DMS114 treated with DMSO at 0.1 percent for 48 hours (cell line): ENCODE measurements at regions not wholly inside any gene's neighbourhood (a gene's known extent, or its start where the extent isn't known, plus 50 kb on each side); places are given as distances from the start of the nearest gene placed in this dataset.

Experiments
- DNase-seq: peaks from one replicate; lab custom pipeline; 2025; ENCODE audit not compliant: unreplicated experiment; lab: John Stamatoyannopoulos, UW

DNA sequence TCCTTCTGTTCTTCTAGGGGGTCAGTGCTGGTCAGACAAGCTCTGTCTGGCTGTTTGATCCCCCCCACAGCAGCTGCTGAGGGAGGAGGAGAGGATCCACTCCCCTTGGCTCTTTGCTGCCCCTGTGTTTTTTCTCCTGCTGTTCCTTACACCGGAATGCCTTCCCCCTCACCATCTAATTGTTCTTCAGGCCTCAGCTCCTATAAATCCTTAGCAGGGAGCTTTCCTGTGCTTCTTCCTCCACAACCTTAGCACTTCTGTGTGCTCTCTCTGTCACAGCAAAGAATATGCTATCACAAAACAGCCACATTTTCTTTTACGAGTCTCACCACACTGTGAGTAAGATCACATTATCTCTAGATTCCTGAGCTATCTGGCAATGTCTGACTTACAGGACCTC lies 196.6 kb downstream of the OTOR start:
- no peak for DNase-seq

DNA sequence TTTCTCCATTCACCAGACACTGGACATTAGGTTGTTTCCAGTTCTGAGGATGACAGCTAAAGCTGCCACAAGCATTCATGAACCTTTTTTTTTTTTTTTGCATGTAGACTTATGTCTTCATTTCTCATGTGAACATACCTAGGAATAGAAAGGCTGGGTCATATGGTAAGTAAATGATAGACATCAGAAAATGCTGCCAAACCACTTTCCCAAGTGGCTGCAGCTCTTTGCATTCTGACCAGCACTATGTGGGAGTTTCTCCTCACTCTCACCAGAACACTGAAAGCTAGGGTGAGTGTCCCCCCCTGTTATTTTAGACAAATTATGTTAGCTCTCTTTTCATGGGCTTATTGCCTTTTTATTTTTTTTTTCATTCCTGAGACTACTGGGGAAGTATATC lies 197.5 kb downstream of the OTOR start:
- no peak for DNase-seq

DNA sequence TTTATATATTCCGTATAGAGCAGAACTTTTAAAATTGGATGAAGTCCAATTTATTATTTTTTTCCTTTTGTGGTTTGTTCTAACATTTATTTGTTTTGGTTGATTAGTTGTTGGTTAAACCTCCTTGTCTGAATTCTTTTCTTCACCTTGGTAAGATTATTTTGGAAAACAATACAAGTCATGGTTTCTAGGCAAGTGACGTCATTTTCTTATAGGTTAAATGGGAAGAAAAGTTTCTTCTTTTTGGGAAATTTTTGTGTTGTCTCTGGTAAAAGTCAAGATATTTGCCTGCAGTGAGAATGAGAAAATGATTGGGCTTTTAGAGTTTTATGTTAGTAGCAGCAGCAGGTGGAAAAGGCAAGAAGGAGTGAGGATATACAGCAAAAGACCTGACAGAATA lies 197.9 kb downstream of the OTOR start:
- DNase-seq: no peak

DNA sequence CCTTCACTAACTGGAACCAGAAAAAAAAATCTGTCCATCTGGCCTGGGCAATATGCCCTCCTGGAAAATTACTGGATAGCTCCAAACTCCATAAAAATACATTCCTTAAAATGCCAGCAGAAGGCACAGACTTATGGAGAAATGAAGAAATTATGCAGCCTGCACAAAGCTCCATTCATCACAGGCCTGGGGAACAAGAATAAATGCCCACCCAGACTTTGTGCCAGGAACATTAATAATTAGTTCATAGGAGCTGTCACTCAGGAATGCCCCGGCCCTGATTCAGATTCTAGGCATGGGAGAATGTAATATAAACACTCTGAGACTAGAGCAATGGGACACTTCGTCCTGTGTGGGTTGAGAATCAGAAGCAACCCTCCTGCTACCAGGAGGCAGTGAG lies 199.3 kb downstream of the OTOR start:
- no peak for DNase-seq

DNA sequence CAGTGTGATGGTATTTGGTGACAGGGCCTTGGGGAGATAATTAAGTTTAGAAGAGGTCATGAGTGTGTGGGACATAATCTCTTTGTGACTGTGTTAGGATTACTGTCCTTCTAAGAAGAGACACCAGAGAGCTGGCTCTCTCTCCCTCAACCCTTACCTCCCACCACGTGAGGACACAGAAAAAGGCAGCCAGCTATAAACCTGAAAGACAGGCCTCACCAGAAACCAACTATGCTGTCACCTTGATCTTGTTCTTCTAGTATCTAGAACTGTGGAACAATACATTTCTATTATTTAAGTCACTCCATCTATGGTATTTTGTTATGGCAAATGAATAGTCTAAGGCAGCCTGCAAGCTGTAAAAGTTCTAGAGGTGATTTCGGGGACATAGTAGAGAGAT lies 203.7 kb downstream of the OTOR start:
- DNase-seq: no peak

DNA sequence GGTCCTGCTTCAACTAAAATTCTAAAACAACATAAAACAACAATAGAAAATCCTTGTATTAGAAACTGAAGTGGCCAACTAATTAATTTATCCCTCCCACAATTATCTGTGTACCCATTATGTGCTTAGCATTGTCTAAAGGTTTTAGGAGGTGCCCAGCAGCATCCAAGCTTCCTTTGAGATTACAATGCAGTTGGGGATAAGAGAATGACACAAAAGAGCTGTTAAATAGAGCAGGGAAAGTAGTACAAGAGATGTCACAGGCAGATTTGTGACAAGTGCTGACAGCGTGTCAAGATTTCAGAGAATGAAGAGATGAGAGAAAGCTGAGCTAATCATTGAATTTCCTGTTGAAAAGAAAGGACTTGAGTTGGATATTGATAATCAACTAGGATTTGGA lies 204.8 kb downstream of the OTOR start:
- no peak for DNase-seq

DNA sequence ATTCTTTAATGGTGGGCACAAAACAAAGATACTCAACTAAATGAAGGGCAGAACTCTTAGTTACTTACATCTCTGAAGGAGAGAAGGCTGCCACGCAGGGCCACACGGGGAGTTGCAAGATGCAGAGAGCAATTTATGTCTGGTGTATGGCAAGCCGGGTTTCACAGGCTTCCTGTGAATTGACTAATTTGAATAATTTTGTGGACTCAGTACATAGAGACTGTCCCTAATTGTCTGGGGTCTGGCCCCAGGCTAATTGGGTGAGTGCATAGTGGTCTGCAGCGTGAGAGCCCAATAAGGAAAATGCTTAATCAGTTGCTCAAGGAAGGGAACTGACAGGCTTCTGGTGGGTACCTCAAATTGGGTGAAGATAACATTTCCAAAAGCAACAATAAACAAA lies 205.7 kb downstream of the OTOR start:
- no peak for DNase-seq

DNA sequence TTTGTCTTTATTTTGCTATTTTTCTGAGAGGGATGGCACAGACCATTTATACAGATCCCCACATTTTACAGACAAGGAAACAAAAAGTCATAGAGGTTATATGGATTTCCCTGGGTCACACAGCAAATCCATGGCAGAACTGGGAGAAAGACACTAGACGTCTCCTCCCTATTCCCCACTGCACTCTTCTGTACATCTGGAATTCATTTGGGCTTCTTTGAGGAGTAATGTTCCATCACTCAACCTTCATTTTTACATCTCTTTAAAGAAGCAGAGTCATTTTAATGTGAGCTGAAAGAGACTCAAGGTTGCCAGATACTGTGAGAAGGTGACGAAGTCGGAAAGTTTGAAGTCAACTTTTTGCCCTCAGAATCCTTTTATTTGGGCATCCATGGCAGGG lies 207.3 kb downstream of the OTOR start:
- no peak for DNase-seq

DNA sequence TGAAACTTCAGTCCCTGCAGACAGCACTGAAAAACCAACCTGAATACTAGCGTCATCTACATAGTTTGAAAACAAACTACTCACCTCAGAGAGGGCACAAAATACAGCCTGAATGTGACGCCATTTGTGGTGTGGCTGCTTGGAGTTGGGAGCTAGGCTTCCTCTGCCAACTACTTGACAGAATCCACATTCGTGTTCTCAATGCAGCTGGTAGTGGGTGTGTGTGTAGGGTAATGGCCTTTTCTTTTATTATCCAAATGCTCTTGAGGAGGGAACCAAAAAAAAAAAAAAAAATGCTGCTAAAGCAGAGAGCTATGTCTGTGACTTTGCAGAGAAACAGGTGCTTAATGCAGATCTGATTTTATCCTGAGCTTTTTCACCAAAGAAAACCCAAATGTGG lies 207.8 kb downstream of the OTOR start:
- DNase-seq: no peak

DNA sequence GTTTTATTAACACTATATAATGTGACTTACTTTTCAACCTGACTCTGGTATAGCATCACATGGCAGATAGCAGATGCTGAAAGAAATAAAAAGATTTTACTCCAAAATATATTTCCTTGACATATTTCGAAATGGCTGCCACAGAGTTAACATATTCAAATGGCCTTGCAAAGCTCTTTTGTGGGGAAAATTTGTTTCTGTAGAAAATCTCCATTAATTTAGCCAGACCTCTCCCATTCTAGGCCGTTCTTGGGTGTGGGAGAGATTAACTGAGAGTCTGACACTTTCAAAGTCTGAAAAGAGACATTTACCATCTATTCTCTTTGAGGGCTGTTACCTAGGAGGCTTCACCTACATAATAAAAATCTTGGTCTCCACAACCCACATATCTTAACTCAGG lies 217.2 kb downstream of the OTOR start:
- DNase-seq: no peak

DNA sequence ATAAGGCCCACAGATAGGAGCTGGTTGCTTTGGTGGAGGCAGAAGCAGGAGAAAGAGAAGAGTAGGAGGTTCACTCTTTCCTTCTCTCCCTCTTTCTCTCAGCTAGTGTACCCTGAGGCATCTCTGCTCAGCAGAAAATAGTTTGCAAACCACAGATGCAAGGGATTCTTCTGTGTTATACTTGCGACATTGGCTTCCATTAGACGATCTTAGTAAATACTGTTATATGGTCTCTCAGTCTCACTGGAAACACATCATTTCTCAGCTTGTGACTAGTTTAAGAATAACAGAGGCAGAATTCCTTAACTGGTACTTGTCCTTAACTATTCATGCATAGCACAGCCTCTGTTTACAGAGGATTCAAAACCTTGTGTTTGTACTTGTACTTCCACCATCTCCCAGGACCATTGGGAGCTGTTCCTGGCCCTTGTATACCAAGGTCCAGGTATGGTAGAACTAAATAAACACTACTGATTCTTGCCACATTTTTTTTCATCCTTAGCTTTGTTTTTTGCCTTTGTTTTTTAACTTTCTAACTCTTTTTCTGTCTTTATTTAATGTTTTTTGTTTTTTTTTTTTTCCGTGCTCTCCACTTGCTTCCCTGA lies 218.2 kb downstream of the OTOR start:
- DNase-seq: no peak

DNA sequence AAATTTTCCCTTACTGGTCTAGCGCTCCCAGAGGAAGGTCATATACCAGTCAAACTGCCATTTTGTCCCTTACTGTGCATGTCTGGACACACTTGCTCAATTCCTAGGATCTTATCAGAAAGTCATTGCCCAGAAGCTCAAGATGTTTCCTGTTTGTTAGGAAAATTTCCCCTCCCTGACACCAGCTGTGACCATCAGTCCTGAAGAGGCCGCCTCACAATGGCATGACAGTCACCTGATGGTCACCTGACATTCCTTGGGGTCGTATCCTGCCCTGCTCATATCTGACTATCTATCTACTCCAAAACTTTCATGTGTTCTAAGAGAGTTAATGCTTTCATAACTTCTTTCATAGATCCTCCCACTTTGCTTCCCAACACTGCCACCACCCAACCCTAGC lies 219.9 kb downstream of the OTOR start:
- DNase-seq: no peak

DNA sequence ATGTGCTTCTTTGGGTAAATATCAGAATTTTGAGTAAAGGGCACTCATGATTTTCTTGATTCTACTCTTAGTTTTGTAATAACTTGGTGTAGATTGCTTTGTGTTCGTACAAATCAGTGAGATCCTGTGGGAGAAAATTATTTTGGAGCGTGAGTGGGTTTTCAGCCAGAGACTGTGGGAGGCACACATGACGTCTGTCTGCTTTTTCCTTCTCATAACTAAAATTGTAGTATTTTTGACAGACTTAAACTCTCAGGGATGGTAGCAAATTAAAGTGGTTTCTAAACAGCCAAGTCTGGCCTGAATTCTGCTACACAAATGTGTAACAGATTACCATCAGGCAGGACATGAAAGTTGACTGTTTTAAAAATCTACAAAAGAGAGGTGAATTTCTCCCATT lies 222.6 kb downstream of the OTOR start:
- DNase-seq: no peak

DNA sequence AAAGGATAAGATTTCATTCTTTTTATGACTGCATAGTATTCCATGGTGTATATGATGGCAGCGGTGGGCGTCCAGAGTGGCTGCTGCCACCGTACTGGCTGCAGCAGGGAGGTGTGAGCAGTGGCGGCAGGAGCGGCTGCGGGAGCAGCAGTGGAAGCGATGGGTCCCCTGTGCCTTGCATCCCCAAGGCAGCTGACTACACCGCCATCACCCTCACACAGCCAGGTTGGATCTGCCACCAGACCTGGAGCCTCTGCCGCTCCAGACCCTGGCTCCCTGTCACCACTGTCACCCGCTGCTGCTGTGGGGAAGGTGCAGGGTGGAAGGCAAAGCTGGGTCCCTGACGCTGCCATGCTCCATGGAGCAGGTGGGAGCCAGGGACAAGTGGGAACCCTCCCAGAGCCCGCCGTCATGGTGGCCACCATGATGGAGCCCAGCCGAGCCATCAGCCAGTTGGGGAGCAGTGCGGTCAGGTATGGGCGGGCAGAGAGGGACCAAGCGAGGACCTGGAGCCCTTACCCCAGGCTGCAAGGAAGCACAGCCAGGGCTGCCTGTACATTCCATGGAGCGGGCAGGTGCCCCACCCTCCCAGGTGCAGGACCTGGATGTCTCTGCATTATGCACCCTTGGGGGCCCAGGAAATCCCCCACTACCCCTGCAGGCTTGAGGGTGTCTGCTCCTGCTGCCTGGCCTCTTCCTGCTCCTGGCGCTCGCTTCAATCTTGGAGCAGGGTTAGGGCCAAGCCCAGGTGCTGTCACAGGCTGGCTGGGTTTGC lies 226.1 kb downstream of the OTOR start:
- DNase-seq: no peak

DNA sequence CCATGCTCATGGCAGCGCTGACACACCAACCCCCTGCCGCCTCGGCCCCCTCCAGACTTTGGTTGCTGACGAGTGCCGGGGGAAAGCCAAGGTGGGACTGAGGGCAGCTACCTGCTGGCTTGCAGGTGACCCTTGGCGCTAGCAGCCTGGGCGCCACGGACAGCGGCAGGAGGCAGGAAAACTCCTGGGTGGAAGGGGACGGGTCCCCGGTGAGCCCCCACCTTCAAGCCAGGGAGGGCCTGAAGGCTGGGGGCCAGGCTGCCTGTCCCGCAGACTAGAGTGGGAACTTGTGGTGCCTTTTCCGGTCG lies 226.7 kb downstream of the OTOR start:
- DNase-seq: no peak

DNA sequence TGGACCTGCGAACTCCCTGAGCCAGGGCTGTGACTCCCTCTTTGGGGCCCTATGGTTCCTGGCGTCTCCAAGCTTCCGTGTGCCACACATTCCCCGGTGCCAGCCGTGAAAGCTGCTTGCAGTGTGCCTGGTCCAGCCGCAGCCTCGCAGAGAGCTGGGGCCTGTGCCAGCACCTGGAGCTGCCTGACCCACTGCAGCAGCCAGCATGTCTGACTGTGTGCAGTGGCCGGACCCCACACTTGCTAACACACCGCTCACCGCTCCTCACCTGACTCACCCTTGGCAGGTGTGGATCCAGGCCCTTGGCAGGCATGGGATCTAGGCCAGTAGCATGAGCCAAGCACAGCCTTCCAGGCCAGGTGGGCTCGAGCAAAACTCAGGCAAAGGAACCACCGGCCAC lies 227.5 kb downstream of the OTOR start:
- DNase-seq: no peak

DNA sequence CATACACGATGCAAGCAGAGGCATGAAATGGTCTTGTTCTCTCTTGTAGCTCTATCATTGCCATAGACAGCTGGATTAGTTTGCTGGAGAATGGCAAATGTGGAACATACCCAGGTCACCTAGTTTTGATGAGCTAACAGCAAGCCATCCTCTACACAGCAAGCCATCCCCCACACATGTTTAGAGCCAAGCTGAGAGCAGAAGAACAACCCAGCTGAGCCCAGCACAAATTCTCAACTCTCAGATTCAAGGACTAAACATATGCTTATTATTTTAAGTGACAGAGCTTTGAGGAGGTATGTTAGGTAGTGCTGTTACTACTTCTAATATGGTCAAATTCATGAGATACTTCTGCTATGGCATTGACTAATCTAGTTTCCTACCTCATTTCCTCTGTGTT lies 230.3 kb downstream of the OTOR start:
- no peak for DNase-seq

DNA sequence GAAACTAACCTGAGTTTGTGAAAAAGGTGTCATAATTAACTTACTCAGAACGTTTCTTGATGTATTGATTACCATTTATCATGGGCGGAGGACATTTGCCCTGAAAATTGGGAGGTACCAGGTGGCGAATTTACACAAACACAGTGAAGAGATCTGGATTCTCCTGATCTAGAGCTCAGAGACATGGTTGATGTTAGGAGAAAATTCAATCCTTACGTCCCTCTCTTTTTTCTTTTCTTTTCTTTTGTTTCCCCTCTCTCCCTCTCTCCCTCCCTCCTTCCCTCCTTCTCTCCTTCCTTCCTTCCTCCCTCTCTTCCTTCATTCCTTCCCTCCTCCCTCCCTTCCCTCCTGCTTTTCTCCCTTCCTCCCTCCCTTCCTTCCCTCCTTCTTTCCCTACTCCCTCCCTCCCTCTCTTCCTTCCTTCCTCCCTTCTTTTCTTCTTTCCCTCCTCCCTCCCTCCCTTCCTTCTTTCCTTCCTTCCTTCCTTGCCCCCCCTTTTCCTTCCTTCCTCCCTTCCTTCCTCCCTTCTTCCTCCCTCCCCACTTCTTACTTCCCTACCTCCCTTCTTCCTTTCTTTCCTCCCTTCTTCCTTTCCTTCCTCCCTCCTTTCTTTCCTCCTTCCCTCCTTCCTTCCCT lies 234.1 kb downstream of the OTOR start:
- DNase-seq: no peak

DNA sequence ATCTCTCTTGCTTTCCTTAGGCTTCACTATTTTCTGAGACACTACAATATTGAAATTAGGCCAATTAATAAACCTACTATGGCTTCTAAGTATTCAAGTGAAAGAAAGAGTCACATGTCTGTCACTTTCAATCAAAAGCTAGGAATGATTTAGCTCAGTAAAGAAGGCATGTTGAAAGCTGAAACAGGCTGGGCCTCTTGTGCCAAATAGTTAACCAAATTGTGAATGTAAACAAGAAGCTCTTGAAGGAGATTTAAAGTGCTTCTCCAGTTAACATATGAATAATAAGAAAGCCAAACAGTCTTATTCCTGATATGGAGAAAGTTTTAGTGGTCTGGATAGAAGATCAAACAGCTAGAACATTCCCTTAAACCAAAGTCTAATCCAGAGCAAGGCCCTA lies 236.3 kb downstream of the OTOR start:
- no peak for DNase-seq

DNA sequence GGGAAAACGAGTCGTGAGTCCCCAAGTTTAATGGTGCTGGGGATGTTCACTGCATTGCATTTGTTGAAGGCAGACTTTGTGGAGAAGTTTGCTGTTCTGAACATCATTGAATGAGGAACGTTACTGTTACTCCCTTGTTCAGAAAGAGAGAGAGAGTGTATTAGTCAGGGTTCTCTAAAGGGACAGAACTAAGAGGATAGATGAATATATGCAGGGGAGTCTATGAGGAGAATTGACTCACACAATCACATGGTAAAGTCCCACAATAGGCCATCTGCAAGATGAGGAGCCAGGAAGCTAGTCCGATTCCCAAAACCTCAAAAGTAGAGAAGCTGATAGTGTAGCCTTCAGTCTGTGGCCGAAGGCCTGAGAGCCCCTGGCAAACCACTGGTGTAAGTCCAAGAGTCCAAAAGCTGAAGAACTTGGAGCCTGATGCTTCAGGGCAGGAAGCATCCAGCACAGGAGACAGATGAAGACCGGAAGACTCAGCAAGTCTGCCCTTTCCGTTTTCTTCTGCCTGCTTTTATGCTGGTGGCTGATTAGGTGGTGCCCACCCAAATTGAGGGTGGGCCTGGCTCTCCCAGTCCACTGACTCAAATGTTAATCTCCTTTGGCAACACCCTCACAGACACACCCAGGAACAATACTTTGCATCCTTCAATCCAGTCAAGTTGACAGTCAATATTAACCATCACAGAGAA lies 223.5 kb upstream of the PCSK2 start:
- no peak for DNase-seq

DNA sequence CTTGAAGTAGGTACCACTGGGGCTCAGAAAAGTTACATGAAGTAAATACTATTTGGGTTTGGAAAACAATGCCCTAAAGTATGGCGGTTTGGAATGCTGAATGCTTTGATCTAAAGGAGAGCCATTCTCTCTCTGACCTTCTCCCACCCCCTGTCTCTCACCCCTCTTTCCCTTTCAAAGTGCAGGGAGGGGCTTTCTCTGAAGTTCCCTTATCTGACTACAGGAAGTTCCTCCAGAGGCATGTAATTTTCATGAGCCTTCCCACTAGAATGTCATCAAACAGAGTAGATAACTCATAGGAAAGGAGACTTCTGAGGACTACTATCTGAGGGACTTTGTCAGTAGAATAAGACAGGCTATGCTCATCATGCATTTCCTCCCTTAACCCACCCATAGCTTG lies 216.7 kb upstream of the PCSK2 start:
- DNase-seq: no peak

DNA sequence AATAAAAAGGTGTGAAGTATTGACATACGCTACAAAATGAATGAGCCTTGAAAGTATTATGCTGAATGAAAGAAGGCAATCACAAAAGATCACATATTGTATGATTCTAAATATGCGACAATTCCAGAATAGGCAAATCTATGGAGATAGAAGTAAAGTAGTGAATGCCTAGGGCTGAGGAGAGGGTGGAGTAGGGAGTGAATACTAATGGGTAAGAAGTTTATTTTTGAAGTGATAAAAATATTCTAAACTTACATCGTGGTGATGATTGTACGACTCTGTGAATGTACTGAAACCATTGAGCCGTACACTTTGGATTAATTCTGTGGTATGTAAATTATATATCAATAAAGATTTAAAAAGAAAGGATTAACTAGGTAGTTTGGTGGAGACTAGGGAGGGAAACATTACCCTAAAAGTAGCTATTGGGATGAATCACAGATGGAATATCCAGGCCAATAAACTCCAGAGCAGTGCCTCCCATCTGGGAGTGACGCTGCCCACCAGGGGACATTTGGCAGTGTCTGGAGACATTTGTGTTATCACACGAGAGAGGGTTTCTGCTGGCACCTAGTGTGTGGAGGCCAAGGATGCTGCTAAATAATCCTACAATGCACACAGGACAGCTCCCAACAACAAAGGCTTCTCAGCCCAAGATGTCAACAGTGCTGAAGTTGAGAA lies 214.2 kb upstream of the PCSK2 start:
- DNase-seq: no peak
